ENCODE measurements at regions not wholly inside any gene's neighbourhood (a gene's known extent, or its start where the extent isn't known, plus 50 kb on each side); places are given as distances from the start of the nearest gene placed in this dataset.

GRCh38 chr3:153927107-153927506 lies 194.1 kb upstream of the ARHGEF26 start:
- TF ChIP-seq CTCF (IDR thresholded peaks at IDR 0.05), result peak; percentile 43

- no peak for TF ChIP-seq CTCF (IDR thresholded peaks at IDR 0.05)
Observed at GRCh38 chr3:153928851-153929250, 192.3 kb upstream of the ARHGEF26 start.

- TF ChIP-seq CTCF (IDR thresholded peaks at IDR 0.05), result no peak
Observed at GRCh38 chr3:153944084-153944483, 177.1 kb upstream of the ARHGEF26 start.

DNA sequence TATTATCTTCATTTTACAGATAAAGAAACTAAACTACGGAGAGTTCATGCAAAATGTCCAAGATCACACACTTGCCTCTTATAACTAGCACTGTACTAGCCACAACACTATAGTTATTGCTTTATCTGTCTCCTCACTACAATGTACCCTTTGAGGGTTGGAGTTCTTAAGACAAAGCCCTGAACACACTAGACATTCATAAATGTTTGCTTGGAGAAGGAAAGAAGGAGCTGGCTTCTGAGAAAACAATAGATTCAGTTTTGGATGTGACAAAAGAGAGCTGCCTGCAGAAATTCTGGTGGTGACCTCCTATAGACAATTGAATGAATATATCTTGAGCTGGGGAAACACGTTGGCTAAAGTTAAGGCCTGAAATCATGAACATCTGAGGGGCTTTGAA lies 169.9 kb upstream of the ARHGEF26 start:
- TF ChIP-seq CTCF (IDR thresholded peaks at IDR 0.05), result no peak

GRCh38 chr3:153952091-153952490 lies 169.1 kb upstream of the ARHGEF26 start:
- TF ChIP-seq CTCF (IDR thresholded peaks at IDR 0.05), result no peak

DNA sequence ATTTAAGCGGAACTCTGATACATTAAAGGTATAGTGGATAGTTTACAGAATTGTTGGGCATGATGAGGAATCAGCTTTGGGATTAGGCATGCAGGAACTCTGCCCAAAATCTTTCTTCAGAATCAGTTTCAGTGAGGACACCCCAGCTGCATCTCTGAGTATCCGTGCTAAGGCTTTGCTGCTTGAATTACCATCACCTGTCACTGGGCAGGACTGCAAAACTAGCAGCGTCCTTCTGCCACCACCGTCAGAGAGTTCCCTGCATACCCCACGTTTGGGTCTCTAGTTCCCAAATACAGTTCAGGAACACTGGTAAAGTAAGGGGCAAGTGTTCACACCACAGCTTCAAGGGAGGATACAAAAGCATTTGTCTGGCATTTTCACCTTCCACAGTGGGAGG lies 164.6 kb upstream of the ARHGEF26 start:
- TF ChIP-seq CTCF (IDR thresholded peaks at IDR 0.05), result no peak

DNA sequence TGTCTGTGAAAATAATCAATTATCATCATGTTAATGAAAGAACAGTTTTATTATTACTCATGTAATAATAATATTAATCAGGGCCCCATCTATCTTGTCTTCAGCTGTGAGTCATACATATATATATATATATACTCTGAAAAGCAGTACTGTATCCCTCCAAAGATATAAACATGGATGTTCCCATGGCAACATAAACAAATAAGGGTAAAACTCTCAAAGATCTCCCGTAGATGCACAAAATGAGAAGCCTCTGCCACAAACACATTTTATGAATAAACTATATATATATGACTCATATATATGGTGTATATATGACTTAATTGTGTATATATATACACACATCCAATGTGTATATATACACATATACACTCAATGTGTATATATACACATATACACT lies 163.8 kb upstream of the ARHGEF26 start:
- TF ChIP-seq CTCF (IDR thresholded peaks at IDR 0.05), result no peak

Data from LNCAP (cell line).